G401 (cell line): ENCODE measurements at regions not wholly inside any gene's neighbourhood (a gene's known extent, or its start where the extent isn't known, plus 50 kb on each side); places are given as distances from the start of the nearest gene placed in this dataset.
"Not testable (repeated sequence)": the region's sequence is repeated elsewhere in the genome, so short reads cannot be mapped to it uniquely, and the experiment has no call there.

Experiments used
- DNase-seq: peaks from one replicate; pipeline ENCODE4 v3.0.0-alpha.2; 2015; ENCODE audit warnings: low spot score
- in situ Hi-C: cut with HindIII; loops from 2 replicates; pipeline ENCODE4 v1.10.0; 2016; ENCODE audit warnings: low sequenced_read_pairs, mixed read lengths

- DNase-seq, in situ Hi-C loops: not testable (repeated sequence)
These were observed 136.9 kb upstream of the ST8SIA4 start for GRCh38 chr5:101040002-101040401.

- DNase-seq, result no peak
- in situ Hi-C loops, result no loop called here
These were observed 133.7 kb upstream of the ST8SIA4 start for GRCh38 chr5:101036778-101037177.

GRCh38 chr5:101035425-101035824 is 132.3 kb upstream of the ST8SIA4 start:
- in situ Hi-C loops, result no loop called here
- DNase-seq, result no peak

GRCh38 chr5:101024299-101024698 is 121.2 kb upstream of the ST8SIA4 start:
- no peak for DNase-seq
- in situ Hi-C loops, result no loop called here

GRCh38 chr5:101018299-101018698 is 115.2 kb upstream of the ST8SIA4 start:
- in situ Hi-C loops, result no loop called here
- no peak for DNase-seq

- no peak for DNase-seq
- in situ Hi-C loops, result no loop called here
These were observed 109.8 kb upstream of the ST8SIA4 start for GRCh38 chr5:101012880-101013279.

GRCh38 chr5:101009758-101010519 is 106.9 kb upstream of the ST8SIA4 start:
- DNase-seq, result no peak
- in situ Hi-C loops, result no loop called here

- no peak for DNase-seq
- in situ Hi-C loops, result no loop called here
These were observed 89.3 kb upstream of the ST8SIA4 start for GRCh38 chr5:100992354-100992753.

- in situ Hi-C loops, DNase-seq: not testable (repeated sequence)
These were observed 80.5 kb upstream of the ST8SIA4 start for GRCh38 chr5:100983601-100984000.

GRCh38 chr5:100974082-100974481 is 71.0 kb upstream of the ST8SIA4 start:
- in situ Hi-C loops, result no loop called here

GRCh38 chr5:100970646-100971255 is 67.7 kb upstream of the ST8SIA4 start:
- in situ Hi-C loops, result no loop called here
- DNase-seq, result no peak

More at GRCh38 chr5:100974082-100974481, 71.0 kb upstream of the ST8SIA4 start:
- DNase-seq, result no peak

GRCh38 chr5:100965291-100965690 is 62.2 kb upstream of the ST8SIA4 start:
- no peak for DNase-seq
- in situ Hi-C loops, result no loop called here
